ENCODE measurements at regions not wholly inside any gene's neighbourhood (a gene's known extent, or its start where the extent isn't known, plus 50 kb on each side); places are given as distances from the start of the nearest gene placed in this dataset.

GRCh38 chr9:1201901-1202300, 151.7 kb downstream of the DMRT2 start:
- Histone ChIP-seq H3K79me2 (ENCODE audit: insufficient read depth, low read length) (no peaks in the 10 kb centered on the region), H3K4me3 (ENCODE audit: low read depth, low read length, poor library complexity, severe bottlenecking) (no peak overlapping the region), H3K4me1 (ENCODE audit: insufficient read depth, low read length, severe bottlenecking) (no peaks in the 10 kb centered on the region), H3K4me2 (ENCODE audit: low read length) (no peak overlapping the region), H3K9me3 (ENCODE audit: low read length) (no peaks in the 10 kb centered on the region), H3K9me2 (ENCODE audit: low read depth, low read length) (no peaks in the 10 kb centered on the region), H3K27me3 (ENCODE audit: insufficient read depth, low read length) (no peaks in the 10 kb centered on the region), H4K20me1 (ENCODE audit: insufficient read depth, low read length) (no peaks in the 10 kb centered on the region), H3K36me3 (ENCODE audit: insufficient read depth, low read length) (no peaks in the 10 kb centered on the region), H3K27ac (ENCODE audit: low read depth, low read length, poor library complexity, severe bottlenecking) (no peak overlapping the region), H2AFZ (ENCODE audit: low read length) (no peak overlapping the region), H3F3A (ENCODE audit: insufficient read depth, low read length) (no peaks in the 10 kb centered on the region), H3K9ac (ENCODE audit: low read length) (no peak overlapping the region)
- TF ChIP-seq CTCF (IDR thresholded peaks at IDR 0.05; ENCODE audit: low read length): no peak
- TF ChIP-seq EZH2 (IDR thresholded peaks at IDR 0.05; ENCODE audit: borderline replicate concordance, low read length): no peak

GRCh38 chr9:1202512-1203280, 152.5 kb downstream of the DMRT2 start:
- H3K9ac ChIP-seq (ENCODE audit: low read length): no peak overlapping the region
- no peaks in the 10 kb centered on the region for H4K20me1 ChIP-seq (ENCODE audit: insufficient read depth, low read length)
- H3K27ac ChIP-seq (ENCODE audit: low read depth, low read length, poor library complexity, severe bottlenecking): no peak overlapping the region
- H3K9me2 ChIP-seq (ENCODE audit: low read depth, low read length): no peaks in the 10 kb centered on the region
- no peak for TF ChIP-seq EZH2 (IDR thresholded peaks at IDR 0.05; ENCODE audit: borderline replicate concordance, low read length)
- TF ChIP-seq CTCF (IDR thresholded peaks at IDR 0.05; ENCODE audit: low read length): no peak
- H3K27me3 ChIP-seq (ENCODE audit: insufficient read depth, low read length): no peaks in the 10 kb centered on the region
- no peaks in the 10 kb centered on the region for H3K79me2 ChIP-seq (ENCODE audit: insufficient read depth, low read length)
- H3K4me3 ChIP-seq (ENCODE audit: low read depth, low read length, poor library complexity, severe bottlenecking): no peak overlapping the region
- H3F3A ChIP-seq (ENCODE audit: insufficient read depth, low read length): no peaks in the 10 kb centered on the region
- no peaks in the 10 kb centered on the region for H3K9me3 ChIP-seq (ENCODE audit: low read length)
- no peak overlapping the region for H3K4me2 ChIP-seq (ENCODE audit: low read length)
- no peaks in the 10 kb centered on the region for H3K36me3 ChIP-seq (ENCODE audit: insufficient read depth, low read length)
- no peak overlapping the region for H2AFZ ChIP-seq (ENCODE audit: low read length)
- no peaks in the 10 kb centered on the region for H3K4me1 ChIP-seq (ENCODE audit: insufficient read depth, low read length, severe bottlenecking)

GRCh38 chr9:1207686-1208085, 157.5 kb downstream of the DMRT2 start:
- no peak overlapping the region for H3K27ac ChIP-seq (ENCODE audit: low read depth, low read length, poor library complexity, severe bottlenecking)
- H4K20me1 ChIP-seq (ENCODE audit: insufficient read depth, low read length): no peaks in the 10 kb centered on the region
- no peaks in the 10 kb centered on the region for H3K9me3 ChIP-seq (ENCODE audit: low read length)
- no peak overlapping the region for H3K4me2 ChIP-seq (ENCODE audit: low read length)
- TF ChIP-seq EZH2 (IDR thresholded peaks at IDR 0.05; ENCODE audit: borderline replicate concordance, low read length) (no peak), CTCF (IDR thresholded peaks at IDR 0.05; ENCODE audit: low read length) (no peak)
- H3K9ac ChIP-seq (ENCODE audit: low read length): no peak overlapping the region
- no peaks in the 10 kb centered on the region for H3K9me2 ChIP-seq (ENCODE audit: low read depth, low read length)
- no peak overlapping the region for H2AFZ ChIP-seq (ENCODE audit: low read length)
- H3K4me3 ChIP-seq (ENCODE audit: low read depth, low read length, poor library complexity, severe bottlenecking): no peak overlapping the region
- H3K36me3 ChIP-seq (ENCODE audit: insufficient read depth, low read length): no peaks in the 10 kb centered on the region
- no peaks in the 10 kb centered on the region for H3K4me1 ChIP-seq (ENCODE audit: insufficient read depth, low read length, severe bottlenecking)
- no peaks in the 10 kb centered on the region for H3K27me3 ChIP-seq (ENCODE audit: insufficient read depth, low read length)
- H3K79me2 ChIP-seq (ENCODE audit: insufficient read depth, low read length): no peaks in the 10 kb centered on the region
- H3F3A ChIP-seq (ENCODE audit: insufficient read depth, low read length): no peaks in the 10 kb centered on the region

All from OCI-LY1 (cell line).